ENCODE measurements at regions not wholly inside any gene's neighbourhood (a gene's known extent, or its start where the extent isn't known, plus 50 kb on each side); places are given as distances from the start of the nearest gene placed in this dataset.

- Histone ChIP-seq H3K9me3 (ENCODE audit: control insufficient read depth in 1 of 2, insufficient read depth in 1 of 2, low read length in 2 of 2) (no peaks in the 10 kb centered on the region), H3K27me3 (ENCODE audit: control insufficient read depth in 1 of 2, insufficient read depth in 2 of 2, low read length in 2 of 2) (no peaks in the 10 kb centered on the region), H3K4me1 (ENCODE audit: insufficient read depth, low read length) (no peaks in the 10 kb centered on the region), H3K27ac (ENCODE audit: low read depth in 1 of 2, low read length in 2 of 2) (no peak overlapping the region), H3K36me3 (ENCODE audit: insufficient read depth, low read length) (no peaks in the 10 kb centered on the region), H3K4me3 (ENCODE audit: low read length) (no peak overlapping the region)
- no peak for TF ChIP-seq CTCF (IDR thresholded peaks at IDR 0.05)
- Mint-ChIP-seq H3K4me3 (no peak overlapping the region), H3K9me3 (peaks cover 3% of the 10 kb centered on the region), H3K36me3 (ENCODE audit: low read depth) (no peaks in the 10 kb centered on the region), H3K4me1 (ENCODE audit: low read depth) (no peaks in the 10 kb centered on the region), H3K27ac (no peak overlapping the region), H3K27me3 (peaks cover 20% of the 10 kb centered on the region)
- ChIA-PET CTCF (no interaction called here), POLR2A (no interaction called here)
- intact Hi-C loops (cut with DNase I, micrococcal nuclease): no loop called here
- no peak for ATAC-seq (ENCODE audit: poor library complexity)
- no peak for DNase-seq
Measured at GRCh38 chr2:55807900-55808299, 114.3 kb upstream of the PNPT1 start.

- DNase-seq (no peak), ATAC-seq (ENCODE audit: poor library complexity) (no peak)
- H3K36me3 Mint-ChIP-seq (ENCODE audit: low read depth): no peaks in the 10 kb centered on the region
- no peak overlapping the region for H3K27ac Mint-ChIP-seq
- H3K27ac ChIP-seq (ENCODE audit: low read depth in 1 of 2, low read length in 2 of 2): no peak overlapping the region
- no peaks in the 10 kb centered on the region for H3K9me3 Mint-ChIP-seq
- CTCF ChIA-PET: no interaction called here
- no peaks in the 10 kb centered on the region for H3K4me1 Mint-ChIP-seq (ENCODE audit: low read depth)
- no peak overlapping the region for H3K4me3 ChIP-seq (ENCODE audit: low read length)
- no peaks in the 10 kb centered on the region for H3K4me1 ChIP-seq (ENCODE audit: insufficient read depth, low read length)
- H3K27me3 ChIP-seq (ENCODE audit: control insufficient read depth in 1 of 2, insufficient read depth in 2 of 2, low read length in 2 of 2): no peaks in the 10 kb centered on the region
- TF ChIP-seq CTCF (IDR thresholded peaks at IDR 0.05): no peak
- peaks cover 16% of the 10 kb centered on the region for H3K27me3 Mint-ChIP-seq
- no peaks in the 10 kb centered on the region for H3K9me3 ChIP-seq (ENCODE audit: control insufficient read depth in 1 of 2, insufficient read depth in 1 of 2, low read length in 2 of 2)
- H3K4me3 Mint-ChIP-seq: no peak overlapping the region
- POLR2A ChIA-PET: no interaction called here
- intact Hi-C loops (cut with DNase I, micrococcal nuclease): no loop called here
- no peaks in the 10 kb centered on the region for H3K36me3 ChIP-seq (ENCODE audit: insufficient read depth, low read length)
Measured at GRCh38 chr2:55805686-55806085, 112.0 kb upstream of the PNPT1 start.

GRCh38 chr2:55804535-55804934 is 110.9 kb upstream of the PNPT1 start:
- H3K9me3 Mint-ChIP-seq: no peaks in the 10 kb centered on the region
- Histone ChIP-seq H3K27ac (ENCODE audit: low read depth in 1 of 2, low read length in 2 of 2) (no peak overlapping the region), H3K36me3 (ENCODE audit: insufficient read depth, low read length) (no peaks in the 10 kb centered on the region), H3K4me3 (ENCODE audit: low read length) (no peak overlapping the region), H3K27me3 (ENCODE audit: control insufficient read depth in 1 of 2, insufficient read depth in 2 of 2, low read length in 2 of 2) (no peaks in the 10 kb centered on the region), H3K4me1 (ENCODE audit: insufficient read depth, low read length) (no peaks in the 10 kb centered on the region), H3K9me3 (ENCODE audit: control insufficient read depth in 1 of 2, insufficient read depth in 1 of 2, low read length in 2 of 2) (no peaks in the 10 kb centered on the region)
- no peak for TF ChIP-seq CTCF (IDR thresholded peaks at IDR 0.05)
- CTCF ChIA-PET: no interaction called here
- peaks cover 9% of the 10 kb centered on the region for H3K27me3 Mint-ChIP-seq
- H3K4me3 Mint-ChIP-seq: no peak overlapping the region
- POLR2A ChIA-PET: no interaction called here
- DNase-seq: no peak
- H3K4me1 Mint-ChIP-seq (ENCODE audit: low read depth): no peaks in the 10 kb centered on the region
- intact Hi-C loops (cut with DNase I, micrococcal nuclease): no loop called here
- ATAC-seq (ENCODE audit: poor library complexity): no peak
- H3K36me3 Mint-ChIP-seq (ENCODE audit: low read depth): no peaks in the 10 kb centered on the region
- H3K27ac Mint-ChIP-seq: no peak overlapping the region

Measured in CD4-positive, alpha-beta T cell (primary cell).